Neural cell (in vitro differentiated cells): ENCODE measurements at regions not wholly inside any gene's neighbourhood (a gene's known extent, or its start where the extent isn't known, plus 50 kb on each side); places are given as distances from the start of the nearest gene placed in this dataset.

Experiments used
- EZH2 ChIP-seq: fragments of 200-600, 300-800 bp; shearing (Covaris generic), sonication (generic); IDR thresholded peaks from 2 replicates; pipeline ENCODE4 v1.6.1; 2014; ENCODE audit warnings: antibody characterized with exemption, low read length, borderline replicate concordance, mild to moderate bottlenecking; ENCODE audit not compliant: insufficient read depth, poor library complexity, severe bottlenecking
- POLR2AphosphoS5 ChIP-seq: IDR thresholded peaks from 2 replicates; pipeline ENCODE4 v1.6.1; 2012
- RAD21 ChIP-seq: fragments of 450-650 bp; conservative IDR thresholded peaks from 2 replicates; pipeline ENCODE4 v1.6.1; 2014; ENCODE audit warnings: antibody characterized with exemption, mild to moderate bottlenecking, moderate library complexity
- SMC3 ChIP-seq: fragments of 450-650 bp; conservative IDR thresholded peaks from 2 replicates; pipeline ENCODE4 v1.6.1; 2014; ENCODE audit warnings: antibody characterized with exemption, mild to moderate bottlenecking, moderate library complexity; ENCODE audit not compliant: poor library complexity
- TF ChIP-seq, protein P1 (sequence below): fragments of 450-650 bp; IDR thresholded peaks from 2 replicates; pipeline ENCODE4 v1.5.1; 2014; ENCODE audit warnings: antibody characterized with exemption, mild to moderate bottlenecking, moderate library complexity; ENCODE audit not compliant: poor library complexity, severe bottlenecking

- TF ChIP-seq POLR2AphosphoS5 (no peak), RAD21 (no peak), EZH2 (no peak), SMC3 (no peak)
- TF ChIP-seq, protein P1, sequence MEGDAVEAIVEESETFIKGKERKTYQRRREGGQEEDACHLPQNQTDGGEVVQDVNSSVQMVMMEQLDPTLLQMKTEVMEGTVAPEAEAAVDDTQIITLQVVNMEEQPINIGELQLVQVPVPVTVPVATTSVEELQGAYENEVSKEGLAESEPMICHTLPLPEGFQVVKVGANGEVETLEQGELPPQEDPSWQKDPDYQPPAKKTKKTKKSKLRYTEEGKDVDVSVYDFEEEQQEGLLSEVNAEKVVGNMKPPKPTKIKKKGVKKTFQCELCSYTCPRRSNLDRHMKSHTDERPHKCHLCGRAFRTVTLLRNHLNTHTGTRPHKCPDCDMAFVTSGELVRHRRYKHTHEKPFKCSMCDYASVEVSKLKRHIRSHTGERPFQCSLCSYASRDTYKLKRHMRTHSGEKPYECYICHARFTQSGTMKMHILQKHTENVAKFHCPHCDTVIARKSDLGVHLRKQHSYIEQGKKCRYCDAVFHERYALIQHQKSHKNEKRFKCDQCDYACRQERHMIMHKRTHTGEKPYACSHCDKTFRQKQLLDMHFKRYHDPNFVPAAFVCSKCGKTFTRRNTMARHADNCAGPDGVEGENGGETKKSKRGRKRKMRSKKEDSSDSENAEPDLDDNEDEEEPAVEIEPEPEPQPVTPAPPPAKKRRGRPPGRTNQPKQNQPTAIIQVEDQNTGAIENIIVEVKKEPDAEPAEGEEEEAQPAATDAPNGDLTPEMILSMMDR: no peak
These were observed 149.1 kb upstream of the USP24 start for GRCh38 chr1:55364216-55364615.
